HG02642 (cell line): ENCODE measurements at regions not wholly inside any gene's neighbourhood (a gene's known extent, or its start where the extent isn't known, plus 50 kb on each side); places are given as distances from the start of the nearest gene placed in this dataset.
"Not testable (repeated sequence)": the region's sequence is repeated elsewhere in the genome, so short reads cannot be mapped to it uniquely, and the experiment has no call there.

Experiments used
- ATAC-seq: cut with Tn5 transposase; IDR thresholded peaks from one replicate; pipeline ENCODE4 v1.9.1; 2021; ENCODE audit warnings: mild to moderate bottlenecking; ENCODE audit not compliant: unreplicated experiment, poor library complexity

GRCh38 chr5:131107128-131107527, 57.9 kb downstream of the HINT1 start:
- ATAC-seq = no peak

- no peak for ATAC-seq
Observed at GRCh38 chr5:131104169-131104808, 60.8 kb downstream of the HINT1 start.

- ATAC-seq = no peak
Observed at GRCh38 chr5:131096774-131097710, 68.0 kb downstream of the HINT1 start.

- ATAC-seq = not testable (repeated sequence)
Observed at GRCh38 chr5:131095561-131095960, 69.5 kb downstream of the HINT1 start.

- no peak for ATAC-seq
Observed at GRCh38 chr5:131084436-131084835, 80.6 kb downstream of the HINT1 start.

- no peak for ATAC-seq
Observed at GRCh38 chr5:131081913-131082488, 83.1 kb downstream of the HINT1 start.

- ATAC-seq = no peak
Observed at GRCh38 chr5:131081374-131081773, 83.7 kb downstream of the HINT1 start.

- ATAC-seq = no peak
Observed at GRCh38 chr5:131079232-131079631, 85.8 kb downstream of the HINT1 start.

GRCh38 chr5:131068893-131069643, 96.0 kb downstream of the HINT1 start:
- ATAC-seq = peak; percentile 86

- ATAC-seq = no peak
Observed at GRCh38 chr5:131068076-131068475, 97.0 kb downstream of the HINT1 start.

GRCh38 chr5:131067636-131068035, 97.4 kb downstream of the HINT1 start:
- no peak for ATAC-seq

- ATAC-seq = no peak
Observed at GRCh38 chr5:131064669-131065371, 100.2 kb downstream of the HINT1 start.

- ATAC-seq = no peak
Observed at GRCh38 chr5:131042021-131042789, 122.9 kb downstream of the HINT1 start.

- no peak for ATAC-seq
Observed at GRCh38 chr5:131023498-131023865, 141.6 kb downstream of the HINT1 start.

GRCh38 chr5:131022811-131023497, 142.1 kb downstream of the HINT1 start:
- ATAC-seq = no peak

- ATAC-seq = no peak
Observed at GRCh38 chr5:131021646-131022045, 143.4 kb downstream of the HINT1 start.

GRCh38 chr5:131019601-131020315, 145.3 kb downstream of the HINT1 start:
- ATAC-seq = no peak

- ATAC-seq = no peak
Observed at GRCh38 chr5:131019111-131019510, 145.9 kb downstream of the HINT1 start.
